ENCODE measurements at regions not wholly inside any gene's neighbourhood (a gene's known extent, or its start where the extent isn't known, plus 50 kb on each side); places are given as distances from the start of the nearest gene placed in this dataset.

DNA sequence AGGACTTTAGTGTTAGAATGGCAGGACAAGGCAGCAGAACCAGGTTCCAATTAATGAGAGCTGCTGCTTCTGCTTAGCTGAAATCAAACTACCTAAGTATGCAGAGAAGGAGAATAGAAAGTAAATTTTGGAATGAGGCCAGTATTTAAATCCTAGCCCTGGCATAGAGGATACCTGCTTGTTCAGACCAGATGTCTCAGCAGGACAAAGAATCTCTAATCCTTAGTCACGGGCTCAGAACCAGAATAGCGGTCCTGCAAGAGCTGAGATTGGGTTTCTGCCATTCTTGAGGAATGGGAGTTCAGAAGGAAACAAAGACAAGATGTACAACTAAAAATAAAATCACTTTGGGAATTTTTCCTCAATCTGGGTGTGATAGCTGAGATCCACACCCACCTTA, 550.8 kb upstream of the TMEM132C start:
- TF ChIP-seq, protein P1, sequence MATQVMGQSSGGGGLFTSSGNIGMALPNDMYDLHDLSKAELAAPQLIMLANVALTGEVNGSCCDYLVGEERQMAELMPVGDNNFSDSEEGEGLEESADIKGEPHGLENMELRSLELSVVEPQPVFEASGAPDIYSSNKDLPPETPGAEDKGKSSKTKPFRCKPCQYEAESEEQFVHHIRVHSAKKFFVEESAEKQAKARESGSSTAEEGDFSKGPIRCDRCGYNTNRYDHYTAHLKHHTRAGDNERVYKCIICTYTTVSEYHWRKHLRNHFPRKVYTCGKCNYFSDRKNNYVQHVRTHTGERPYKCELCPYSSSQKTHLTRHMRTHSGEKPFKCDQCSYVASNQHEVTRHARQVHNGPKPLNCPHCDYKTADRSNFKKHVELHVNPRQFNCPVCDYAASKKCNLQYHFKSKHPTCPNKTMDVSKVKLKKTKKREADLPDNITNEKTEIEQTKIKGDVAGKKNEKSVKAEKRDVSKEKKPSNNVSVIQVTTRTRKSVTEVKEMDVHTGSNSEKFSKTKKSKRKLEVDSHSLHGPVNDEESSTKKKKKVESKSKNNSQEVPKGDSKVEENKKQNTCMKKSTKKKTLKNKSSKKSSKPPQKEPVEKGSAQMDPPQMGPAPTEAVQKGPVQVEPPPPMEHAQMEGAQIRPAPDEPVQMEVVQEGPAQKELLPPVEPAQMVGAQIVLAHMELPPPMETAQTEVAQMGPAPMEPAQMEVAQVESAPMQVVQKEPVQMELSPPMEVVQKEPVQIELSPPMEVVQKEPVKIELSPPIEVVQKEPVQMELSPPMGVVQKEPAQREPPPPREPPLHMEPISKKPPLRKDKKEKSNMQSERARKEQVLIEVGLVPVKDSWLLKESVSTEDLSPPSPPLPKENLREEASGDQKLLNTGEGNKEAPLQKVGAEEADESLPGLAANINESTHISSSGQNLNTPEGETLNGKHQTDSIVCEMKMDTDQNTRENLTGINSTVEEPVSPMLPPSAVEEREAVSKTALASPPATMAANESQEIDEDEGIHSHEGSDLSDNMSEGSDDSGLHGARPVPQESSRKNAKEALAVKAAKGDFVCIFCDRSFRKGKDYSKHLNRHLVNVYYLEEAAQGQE (IDR thresholded peaks at IDR 0.05; ENCODE audit: low read depth, low read length), result no peak
- TF ChIP-seq, protein P2, sequence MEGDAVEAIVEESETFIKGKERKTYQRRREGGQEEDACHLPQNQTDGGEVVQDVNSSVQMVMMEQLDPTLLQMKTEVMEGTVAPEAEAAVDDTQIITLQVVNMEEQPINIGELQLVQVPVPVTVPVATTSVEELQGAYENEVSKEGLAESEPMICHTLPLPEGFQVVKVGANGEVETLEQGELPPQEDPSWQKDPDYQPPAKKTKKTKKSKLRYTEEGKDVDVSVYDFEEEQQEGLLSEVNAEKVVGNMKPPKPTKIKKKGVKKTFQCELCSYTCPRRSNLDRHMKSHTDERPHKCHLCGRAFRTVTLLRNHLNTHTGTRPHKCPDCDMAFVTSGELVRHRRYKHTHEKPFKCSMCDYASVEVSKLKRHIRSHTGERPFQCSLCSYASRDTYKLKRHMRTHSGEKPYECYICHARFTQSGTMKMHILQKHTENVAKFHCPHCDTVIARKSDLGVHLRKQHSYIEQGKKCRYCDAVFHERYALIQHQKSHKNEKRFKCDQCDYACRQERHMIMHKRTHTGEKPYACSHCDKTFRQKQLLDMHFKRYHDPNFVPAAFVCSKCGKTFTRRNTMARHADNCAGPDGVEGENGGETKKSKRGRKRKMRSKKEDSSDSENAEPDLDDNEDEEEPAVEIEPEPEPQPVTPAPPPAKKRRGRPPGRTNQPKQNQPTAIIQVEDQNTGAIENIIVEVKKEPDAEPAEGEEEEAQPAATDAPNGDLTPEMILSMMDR (IDR thresholded peaks at IDR 0.05 in 2 of 3, conservative IDR thresholded peaks at IDR 0.05 in 1 of 3; ENCODE audit: control insufficient read depth in 2 of 3, extremely low read depth in 1 of 3, insufficient read depth in 1 of 3, low read depth in 3 of 3, low read length in 3 of 3), result no peak
